WTC11 (cell line): ENCODE measurements at regions not wholly inside any gene's neighbourhood (a gene's known extent, or its start where the extent isn't known, plus 50 kb on each side); places are given as distances from the start of the nearest gene placed in this dataset.

Experiments
- ATAC-seq: fragments of 200-7000 bp; cut with Tn5 transposase; 2 replicates; pipeline ENCODE4 v1.10.0; 2021; ENCODE audit warnings: mild to moderate bottlenecking, moderate library complexity
- CTCF ChIA-PET: fragments of 300-600 bp; sonication (Branson Sonifier 250); formaldehyde crosslinking; loops from one replicate; lab custom pipeline; 2021; ENCODE audit warnings: antibody characterized with exemption; lab: Charles Lee
- POLR2A ChIA-PET: fragments of 350-600 bp; sonication (Branson Sonifier 250); formaldehyde crosslinking; loops from one replicate; lab custom pipeline; 2021; ENCODE audit warnings: antibody characterized with exemption; lab: Charles Lee
- DNase-seq: peaks from one replicate; pipeline ENCODE4 v3.0.0; 2021; ENCODE audit warnings: low spot score
- H3K27ac Mint-ChIP-seq: 2 replicates; pipeline ENCODE4 v1.8.0; 2021; ENCODE audit warnings: mixed read lengths
- H3K27me3 Mint-ChIP-seq: 2 replicates; pipeline ENCODE4 v1.8.0; 2021; ENCODE audit warnings: low read depth, mild to moderate bottlenecking, moderate library complexity, mixed read lengths
- H3K36me3 Mint-ChIP-seq: 2 replicates; pipeline ENCODE4 v1.8.0; 2021; ENCODE audit warnings: mixed read lengths
- H3K4me1 Mint-ChIP-seq: 2 replicates; pipeline ENCODE4 v1.8.0; 2022; ENCODE audit warnings: mixed read lengths
- H3K4me3 Mint-ChIP-seq: 2 replicates; pipeline ENCODE4 v1.8.0; 2021; ENCODE audit warnings: mild to moderate bottlenecking, moderate library complexity, mixed read lengths
- H3K9me3 Mint-ChIP-seq: 2 replicates; pipeline ENCODE4 v1.8.0; 2021; ENCODE audit warnings: mixed read lengths
- ARID4B ChIP-seq: sonication (generic); formaldehyde crosslinking; IDR thresholded peaks from 2 replicates; pipeline ENCODE4 v1.8.0; 2023; ENCODE audit warnings: missing genetic modification reagents, mild to moderate bottlenecking, borderline replicate concordance
- EMX1 ChIP-seq: fragments of 250-450 bp; sonication (Bioruptor Pico); IDR thresholded peaks from 2 replicates; pipeline ENCODE4 v1.8.0; 2021; ENCODE audit warnings: mild to moderate bottlenecking
- ETV6 ChIP-seq: sonication (generic); formaldehyde crosslinking; IDR thresholded peaks from 2 replicates; pipeline ENCODE4 v1.8.1; 2022; ENCODE audit warnings: mild to moderate bottlenecking, missing genetic modification reagents
- FOXJ3 ChIP-seq: sonication (generic); formaldehyde crosslinking; IDR thresholded peaks from 2 replicates; pipeline ENCODE4 v1.9.0; 2021; ENCODE audit warnings: missing genetic modification reagents, mild to moderate bottlenecking, borderline replicate concordance
- MLX ChIP-seq: sonication (generic); formaldehyde crosslinking; IDR thresholded peaks from 2 replicates; pipeline ENCODE4 v1.8.1; 2023; ENCODE audit warnings: mild to moderate bottlenecking, missing genetic modification reagents, moderate library complexity
- MXD4 ChIP-seq: fragments of 250-450 bp; sonication (Bioruptor Pico); IDR thresholded peaks from 2 replicates; pipeline ENCODE4 v1.8.0; 2021; ENCODE audit warnings: mild to moderate bottlenecking, moderate library complexity, borderline replicate concordance
- NR2C2 ChIP-seq: sonication (generic); formaldehyde crosslinking; IDR thresholded peaks from 2 replicates; pipeline ENCODE4 v1.8.0; 2022; ENCODE audit warnings: mild to moderate bottlenecking, missing genetic modification reagents
- RELA ChIP-seq: sonication (generic); formaldehyde crosslinking; IDR thresholded peaks from 2 replicates; pipeline ENCODE4 v1.8.1; 2022; ENCODE audit warnings: missing genetic modification reagents, mild to moderate bottlenecking, borderline replicate concordance
- TEAD1 ChIP-seq: sonication (generic); formaldehyde crosslinking; IDR thresholded peaks from 2 replicates; pipeline ENCODE4 v1.8.0; 2022; ENCODE audit warnings: mild to moderate bottlenecking, missing genetic modification reagents
- ZNF281 ChIP-seq: sonication (generic); formaldehyde crosslinking; IDR thresholded peaks from 2 replicates; pipeline ENCODE4 v1.8.0; 2023; ENCODE audit warnings: mild to moderate bottlenecking, missing genetic modification reagents
- TF ChIP-seq, protein P1 (sequence below): sonication (generic); formaldehyde crosslinking; IDR thresholded peaks from 2 replicates; pipeline ENCODE4 v1.8.1; 2023; ENCODE audit warnings: mild to moderate bottlenecking, missing genetic modification reagents
- TF ChIP-seq, protein P2 (sequence below): fragments of 250-450 bp; sonication (Bioruptor Pico); IDR thresholded peaks from 2 replicates; pipeline ENCODE4 v2.1.2; 2022; ENCODE audit warnings: mild to moderate bottlenecking, moderate library complexity
- TF ChIP-seq, protein P3 (sequence below): sonication (generic); formaldehyde crosslinking; IDR thresholded peaks from 2 replicates; pipeline ENCODE4 v1.8.0; 2022; ENCODE audit warnings: missing genetic modification reagents

DNA sequence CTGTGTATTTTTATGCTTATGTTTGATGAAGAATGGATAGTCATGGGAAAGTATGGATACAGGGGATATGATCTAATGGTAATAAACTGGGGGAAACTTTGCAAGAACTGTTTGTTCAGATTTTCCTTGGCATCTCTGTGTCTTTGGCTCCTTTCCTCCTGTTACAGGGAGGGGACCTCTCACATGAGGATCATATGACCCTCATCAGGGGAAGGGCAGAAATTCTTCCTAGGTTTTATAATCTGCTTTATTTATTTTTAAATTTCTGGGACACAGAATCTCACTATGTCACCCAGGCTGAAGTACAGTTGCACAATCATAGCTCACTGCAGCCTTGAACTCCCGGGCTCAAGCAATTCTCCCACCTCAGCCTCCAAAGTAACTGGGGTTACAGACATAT is 526.5 kb downstream of the CCER1 start (continued):
- TF ChIP-seq ETV6 (CRISPR knock-in tag), result no peak
- TF ChIP-seq, protein P1, sequence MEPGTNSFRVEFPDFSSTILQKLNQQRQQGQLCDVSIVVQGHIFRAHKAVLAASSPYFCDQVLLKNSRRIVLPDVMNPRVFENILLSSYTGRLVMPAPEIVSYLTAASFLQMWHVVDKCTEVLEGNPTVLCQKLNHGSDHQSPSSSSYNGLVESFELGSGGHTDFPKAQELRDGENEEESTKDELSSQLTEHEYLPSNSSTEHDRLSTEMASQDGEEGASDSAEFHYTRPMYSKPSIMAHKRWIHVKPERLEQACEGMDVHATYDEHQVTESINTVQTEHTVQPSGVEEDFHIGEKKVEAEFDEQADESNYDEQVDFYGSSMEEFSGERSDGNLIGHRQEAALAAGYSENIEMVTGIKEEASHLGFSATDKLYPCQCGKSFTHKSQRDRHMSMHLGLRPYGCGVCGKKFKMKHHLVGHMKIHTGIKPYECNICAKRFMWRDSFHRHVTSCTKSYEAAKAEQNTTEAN, result no peak
- no peak for TF ChIP-seq ZNF281 (CRISPR knock-in tag)
- no peak for TF ChIP-seq EMX1
- TF ChIP-seq, all 79 proteins: peak for 0

DNA sequence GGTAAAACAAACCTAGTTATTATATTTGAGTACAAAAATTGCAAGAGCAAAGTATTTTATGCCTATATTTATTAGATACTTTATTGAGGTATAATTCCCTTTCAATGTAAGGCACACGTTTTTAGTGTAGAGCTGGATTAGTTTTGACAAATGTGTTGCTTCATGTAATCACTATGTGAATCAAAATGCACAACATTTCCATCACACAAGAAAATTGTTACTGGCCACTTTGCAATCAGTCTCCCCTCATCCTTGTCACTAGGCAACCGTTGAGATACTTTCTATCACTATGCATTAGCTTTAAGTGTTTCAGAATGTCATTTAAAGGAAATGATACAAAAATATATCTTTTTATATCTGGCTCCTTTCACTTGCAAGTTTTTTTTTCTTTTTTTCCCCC is 531.0 kb downstream of the CCER1 start:
- H3K27me3 Mint-ChIP-seq, result no peaks in the 10 kb centered on the region
- H3K4me3 Mint-ChIP-seq, result no peak overlapping the region
- ATAC-seq (no peak), DNase-seq (no peak)
- POLR2A ChIA-PET, result no interaction called here
- no peaks in the 10 kb centered on the region for H3K36me3 Mint-ChIP-seq
- CTCF ChIA-PET, result no interaction called here
- H3K27ac Mint-ChIP-seq, result no peak overlapping the region
- no peaks in the 10 kb centered on the region for H3K9me3 Mint-ChIP-seq
- peaks cover 6% of the 10 kb centered on the region for H3K4me1 Mint-ChIP-seq
- TF ChIP-seq TEAD1 (CRISPR knock-in tag) (no peak), MXD4 (CRISPR knock-in tag) (no peak), ZNF281 (CRISPR knock-in tag) (no peak), FOXJ3 (CRISPR knock-in tag) (no peak), MLX (CRISPR knock-in tag) (no peak), RELA (CRISPR knock-in tag) (no peak), NR2C2 (CRISPR knock-in tag) (no peak)
- TF ChIP-seq, protein P2, sequence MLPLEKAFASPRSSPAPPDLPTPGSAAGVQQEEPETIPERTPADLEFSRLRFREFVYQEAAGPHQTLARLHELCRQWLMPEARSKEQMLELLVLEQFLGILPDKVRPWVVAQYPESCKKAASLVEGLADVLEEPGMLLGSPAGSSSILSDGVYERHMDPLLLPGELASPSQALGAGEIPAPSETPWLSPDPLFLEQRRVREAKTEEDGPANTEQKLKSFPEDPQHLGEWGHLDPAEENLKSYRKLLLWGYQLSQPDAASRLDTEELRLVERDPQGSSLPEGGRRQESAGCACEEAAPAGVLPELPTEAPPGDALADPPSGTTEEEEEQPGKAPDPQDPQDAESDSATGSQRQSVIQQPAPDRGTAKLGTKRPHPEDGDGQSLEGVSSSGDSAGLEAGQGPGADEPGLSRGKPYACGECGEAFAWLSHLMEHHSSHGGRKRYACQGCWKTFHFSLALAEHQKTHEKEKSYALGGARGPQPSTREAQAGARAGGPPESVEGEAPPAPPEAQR (CRISPR knock-in tag), result no peak
- TF ChIP-seq, protein P1, result no peak

- Mint-ChIP-seq H3K4me3 (no peak overlapping the region), H3K36me3 (peaks cover 4% of the 10 kb centered on the region), H3K27ac (no peak overlapping the region), H3K27me3 (no peaks in the 10 kb centered on the region; the same call in 1 of the 2 replicates), H3K4me1 (peaks cover 12% of the 10 kb centered on the region), H3K9me3 (peaks cover 4% of the 10 kb centered on the region)
- CTCF ChIA-PET, result no interaction called here
- POLR2A ChIA-PET, result no interaction called here
- ATAC-seq (no peak), DNase-seq (no peak)
- TF ChIP-seq EMX1 (no peak), ARID4B (no peak)
- TF ChIP-seq, protein P3, sequence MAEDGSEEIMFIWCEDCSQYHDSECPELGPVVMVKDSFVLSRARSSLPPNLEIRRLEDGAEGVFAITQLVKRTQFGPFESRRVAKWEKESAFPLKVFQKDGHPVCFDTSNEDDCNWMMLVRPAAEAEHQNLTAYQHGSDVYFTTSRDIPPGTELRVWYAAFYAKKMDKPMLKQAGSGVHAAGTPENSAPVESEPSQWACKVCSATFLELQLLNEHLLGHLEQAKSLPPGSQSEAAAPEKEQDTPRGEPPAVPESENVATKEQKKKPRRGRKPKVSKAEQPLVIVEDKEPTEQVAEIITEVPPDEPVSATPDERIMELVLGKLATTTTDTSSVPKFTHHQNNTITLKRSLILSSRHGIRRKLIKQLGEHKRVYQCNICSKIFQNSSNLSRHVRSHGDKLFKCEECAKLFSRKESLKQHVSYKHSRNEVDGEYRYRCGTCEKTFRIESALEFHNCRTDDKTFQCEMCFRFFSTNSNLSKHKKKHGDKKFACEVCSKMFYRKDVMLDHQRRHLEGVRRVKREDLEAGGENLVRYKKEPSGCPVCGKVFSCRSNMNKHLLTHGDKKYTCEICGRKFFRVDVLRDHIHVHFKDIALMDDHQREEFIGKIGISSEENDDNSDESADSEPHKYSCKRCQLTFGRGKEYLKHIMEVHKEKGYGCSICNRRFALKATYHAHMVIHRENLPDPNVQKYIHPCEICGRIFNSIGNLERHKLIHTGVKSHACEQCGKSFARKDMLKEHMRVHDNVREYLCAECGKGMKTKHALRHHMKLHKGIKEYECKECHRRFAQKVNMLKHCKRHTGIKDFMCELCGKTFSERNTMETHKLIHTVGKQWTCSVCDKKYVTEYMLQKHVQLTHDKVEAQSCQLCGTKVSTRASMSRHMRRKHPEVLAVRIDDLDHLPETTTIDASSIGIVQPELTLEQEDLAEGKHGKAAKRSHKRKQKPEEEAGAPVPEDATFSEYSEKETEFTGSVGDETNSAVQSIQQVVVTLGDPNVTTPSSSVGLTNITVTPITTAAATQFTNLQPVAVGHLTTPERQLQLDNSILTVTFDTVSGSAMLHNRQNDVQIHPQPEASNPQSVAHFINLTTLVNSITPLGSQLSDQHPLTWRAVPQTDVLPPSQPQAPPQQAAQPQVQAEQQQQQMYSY (CRISPR knock-in tag), result no peak
Observed at GRCh38 chr12:90410962-90411361, 544.0 kb downstream of the CCER1 start.
